ENCODE measurements at regions not wholly inside any gene's neighbourhood (a gene's known extent, or its start where the extent isn't known, plus 50 kb on each side); places are given as distances from the start of the nearest gene placed in this dataset.

- H3K14ac ChIP-seq (replicated peaks; ENCODE audit: low read depth, low read length), result no peak overlapping the region
- POLR2A ChIA-PET (ENCODE audit: unreplicated experiment), result no interaction called here
- no peak overlapping the region for H2AK5ac ChIP-seq (ENCODE audit: low read depth, low read length)
- H3K4me3 ChIP-seq (ENCODE audit: insufficient read depth, low read depth, low read length), result no peak overlapping the region
- CTCF ChIA-PET, result no interaction called here
- H3K4ac ChIP-seq (ENCODE audit: low read depth, low read length), result no peak overlapping the region
- no peak overlapping the region for H3K18ac ChIP-seq (ENCODE audit: low read depth, low read length)
- H3K4me2 ChIP-seq (ENCODE audit: low read depth, low read length), result no peak overlapping the region
- no peaks in the 10 kb centered on the region for H3K9me3 ChIP-seq (ENCODE audit: control insufficient read depth, insufficient read depth, low read length)
- DNase-seq, result no peak
- H3K9me1 ChIP-seq (ENCODE audit: insufficient read depth, low read length), result no peaks in the 10 kb centered on the region
- ATAC-seq (ENCODE audit: low read depth), result no peak
- H3K56ac ChIP-seq (ENCODE audit: extremely low read depth, insufficient read depth, low read length), result no peak overlapping the region
- no peak overlapping the region for H2BK15ac ChIP-seq (ENCODE audit: low read depth, low read length)
- dilution Hi-C loops (cut with HindIII; ENCODE audit: low sequenced_read_pairs, unreplicated experiment) (no loop called here), intact Hi-C loops (cut with micrococcal nuclease) (no loop called here), in situ Hi-C loops (cut with MboI; ENCODE audit: low sequenced_read_pairs) (no loop called here)
- TF ChIP-seq CTCF (conservative IDR thresholded peaks at IDR 0.05; ENCODE audit: low read depth, low read length) (no peak), FOS (IDR thresholded peaks at IDR 0.05; ENCODE audit: low read depth, low read length) (no peak), MXI1 (IDR thresholded peaks at IDR 0.05; ENCODE audit: borderline replicate concordance, low read depth, low read length) (no peak), RFX5 (IDR thresholded peaks at IDR 0.05; ENCODE audit: low read depth, low read length) (no peak), SMC3 (IDR thresholded peaks at IDR 0.05; ENCODE audit: low read depth, low read length) (no peak), RAD21 (IDR thresholded peaks at IDR 0.05; ENCODE audit: low read length) (no peak), RCOR1 (IDR thresholded peaks at IDR 0.05; ENCODE audit: insufficient replicate concordance, low read length) (no peak), MAFK (IDR thresholded peaks at IDR 0.05; ENCODE audit: low read depth, low read length) (no peak), NFE2L2 (IDR thresholded peaks at IDR 0.05; ENCODE audit: low read depth, low read length) (no peak), USF2 (IDR thresholded peaks at IDR 0.05; ENCODE audit: low read depth, low read length) (no peak), CHD1 (IDR thresholded peaks at IDR 0.05; ENCODE audit: low read depth, low read length) (no peak), BHLHE40 (IDR thresholded peaks at IDR 0.05; ENCODE audit: low read depth, low read length) (no peak), ELK1 (IDR thresholded peaks at IDR 0.05; ENCODE audit: borderline replicate concordance, low read depth, low read length) (no peak), CEBPB (IDR thresholded peaks at IDR 0.05; ENCODE audit: low read depth, low read length) (no peak), POLR2A (IDR thresholded peaks at IDR 0.05; ENCODE audit: low read depth, low read length) (no peak)
- no peaks in the 10 kb centered on the region for H3K79me1 ChIP-seq (ENCODE audit: low read depth in 1 of 2, low read length in 2 of 2)
- H4K8ac ChIP-seq (ENCODE audit: low read depth in 2 of 2, low read length in 2 of 2), result no peak overlapping the region
- no peak overlapping the region for H4K5ac ChIP-seq (ENCODE audit: low read depth, low read length)
- WGBS, 2 experiments (ENCODE audit: extremely low coverage in 2 of 2, insufficient read length in 1 of 2), result no CpG with 5 or more reads among the region's 2 CpGs
- no peak overlapping the region for H4K91ac ChIP-seq (ENCODE audit: insufficient read depth, low read depth, low read length)
- H3K4me1 ChIP-seq (ENCODE audit: control insufficient read depth, insufficient read depth, low read length), result no peaks in the 10 kb centered on the region
- no peak overlapping the region for H2AFZ ChIP-seq (replicated peaks; ENCODE audit: low read length, poor library complexity)
- H3K9ac ChIP-seq (ENCODE audit: low read depth, low read length), result no peak overlapping the region
- no peak overlapping the region for H2BK5ac ChIP-seq (ENCODE audit: low read depth, low read length, poor library complexity, severe bottlenecking)
- no peaks in the 10 kb centered on the region for H3K36me3 ChIP-seq (ENCODE audit: control insufficient read depth, insufficient read depth, low read length)
- H3K27ac ChIP-seq (ENCODE audit: insufficient read depth, low read length), result no peak overlapping the region
- no peak overlapping the region for H2BK20ac ChIP-seq (ENCODE audit: low read depth, low read length)
- peaks cover 2% of the 10 kb centered on the region for H3K27me3 ChIP-seq (ENCODE audit: control insufficient read depth, insufficient read depth, low read length)
- no TSS peak for BruUV-seq (replicated peaks)
- no peaks in the 10 kb centered on the region for H4K20me1 ChIP-seq (ENCODE audit: insufficient read depth, low read length)
- no peak overlapping the region for H3K23ac ChIP-seq (ENCODE audit: low read depth, low read length)
- H2AK9ac ChIP-seq (replicated peaks; ENCODE audit: low read depth, low read length, poor library complexity), result no peak overlapping the region
- no peak overlapping the region for H2BK120ac ChIP-seq (ENCODE audit: low read depth, low read length)
Measured at GRCh38 chr1:112245114-112245513, 150.9 kb upstream of the CTTNBP2NL start.
